ENCODE measurements at regions not wholly inside any gene's neighbourhood (a gene's known extent, or its start where the extent isn't known, plus 50 kb on each side); places are given as distances from the start of the nearest gene placed in this dataset.

DNA sequence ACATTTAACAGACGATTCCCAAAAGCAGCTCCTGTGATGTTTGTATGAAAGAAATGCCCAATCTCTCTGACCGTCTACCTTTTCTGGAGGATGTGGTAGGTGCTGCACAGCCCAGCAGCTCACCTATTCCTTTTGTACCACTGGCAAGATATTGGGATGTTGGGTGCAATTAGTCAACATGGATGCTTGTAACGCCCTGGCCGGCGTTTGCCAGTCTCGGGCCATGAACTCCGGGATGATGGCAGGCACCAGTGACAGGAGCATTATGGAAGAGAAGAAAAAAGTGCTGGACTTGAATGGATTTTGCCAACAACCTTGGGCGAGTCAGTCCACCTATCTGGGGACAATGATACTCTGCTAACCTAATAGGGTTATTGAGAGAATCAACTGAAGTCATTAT, 69.0 kb upstream of the ZNF438 start:
- H3K4me3 ChIP-seq (ENCODE audit: low read depth, poor library complexity, severe bottlenecking) = no peak overlapping the region
- no peak for DNase-seq (ENCODE audit: low spot score in 2 of 2)
- WGBS, 2 donors = 95% methylated on average over 8 of the region's 8 CpGs
- TF ChIP-seq, protein P1, sequence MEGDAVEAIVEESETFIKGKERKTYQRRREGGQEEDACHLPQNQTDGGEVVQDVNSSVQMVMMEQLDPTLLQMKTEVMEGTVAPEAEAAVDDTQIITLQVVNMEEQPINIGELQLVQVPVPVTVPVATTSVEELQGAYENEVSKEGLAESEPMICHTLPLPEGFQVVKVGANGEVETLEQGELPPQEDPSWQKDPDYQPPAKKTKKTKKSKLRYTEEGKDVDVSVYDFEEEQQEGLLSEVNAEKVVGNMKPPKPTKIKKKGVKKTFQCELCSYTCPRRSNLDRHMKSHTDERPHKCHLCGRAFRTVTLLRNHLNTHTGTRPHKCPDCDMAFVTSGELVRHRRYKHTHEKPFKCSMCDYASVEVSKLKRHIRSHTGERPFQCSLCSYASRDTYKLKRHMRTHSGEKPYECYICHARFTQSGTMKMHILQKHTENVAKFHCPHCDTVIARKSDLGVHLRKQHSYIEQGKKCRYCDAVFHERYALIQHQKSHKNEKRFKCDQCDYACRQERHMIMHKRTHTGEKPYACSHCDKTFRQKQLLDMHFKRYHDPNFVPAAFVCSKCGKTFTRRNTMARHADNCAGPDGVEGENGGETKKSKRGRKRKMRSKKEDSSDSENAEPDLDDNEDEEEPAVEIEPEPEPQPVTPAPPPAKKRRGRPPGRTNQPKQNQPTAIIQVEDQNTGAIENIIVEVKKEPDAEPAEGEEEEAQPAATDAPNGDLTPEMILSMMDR (IDR thresholded peaks at IDR 0.05) = no peak
- no peak for TF ChIP-seq POLR2A (IDR thresholded peaks at IDR 0.05)
- intact Hi-C loops (cut with DNase I; ENCODE audit: low total_unique reads) = no loop called here

DNA sequence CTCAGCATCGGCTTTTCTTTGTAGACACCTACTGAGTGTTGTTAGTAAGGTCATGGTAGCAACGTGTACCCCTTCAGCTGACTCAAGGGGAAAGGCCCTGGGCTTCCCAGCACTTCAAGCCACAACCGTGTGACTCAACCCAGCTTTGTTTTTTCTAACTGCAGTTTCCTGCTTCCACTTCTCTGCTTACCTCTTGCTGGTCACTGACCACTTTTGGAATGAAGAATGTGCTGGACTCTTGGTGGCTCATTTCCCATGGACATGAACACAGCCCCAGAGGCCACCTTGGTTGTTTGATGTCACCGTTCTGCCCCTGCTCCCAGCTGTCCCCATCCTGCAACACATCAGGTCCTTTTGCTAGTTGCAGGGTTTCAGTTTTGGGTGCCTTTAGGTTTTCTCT, 69.5 kb upstream of the ZNF438 start:
- intact Hi-C loops (cut with DNase I; ENCODE audit: low total_unique reads) = no loop called here
- no peak for TF ChIP-seq POLR2A (IDR thresholded peaks at IDR 0.05)
- TF ChIP-seq, protein P1 (IDR thresholded peaks at IDR 0.05) = no peak
- DNase-seq (ENCODE audit: low spot score in 2 of 2) = no peak
- WGBS, 2 donors = 64 to 71% methylated on average over 4 of the region's 4 CpGs
- no peak overlapping the region for H3K4me3 ChIP-seq (ENCODE audit: low read depth, poor library complexity, severe bottlenecking)

DNA sequence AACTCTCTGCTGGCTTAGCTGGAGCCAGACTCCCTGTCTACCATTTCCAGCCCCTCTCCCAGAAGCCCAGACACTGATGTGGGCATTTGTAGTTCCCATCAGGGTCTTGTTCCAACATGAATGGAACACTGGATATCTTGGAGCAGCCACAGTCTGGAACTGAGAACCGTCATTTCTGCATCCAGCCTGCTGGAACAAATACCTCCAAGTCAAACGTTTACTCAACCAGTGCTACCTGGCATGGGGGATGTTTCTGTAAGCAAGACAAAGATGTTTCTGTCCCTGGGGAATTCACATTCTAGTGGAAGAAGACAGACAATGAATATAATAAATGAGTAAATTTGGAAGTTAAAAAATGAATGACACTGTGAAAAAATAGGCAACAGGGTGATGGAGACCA, 70.8 kb upstream of the ZNF438 start:
- TF ChIP-seq, protein P1 (IDR thresholded peaks at IDR 0.05) = no peak
- no peak for TF ChIP-seq POLR2A (IDR thresholded peaks at IDR 0.05)
- intact Hi-C loops (cut with DNase I; ENCODE audit: low total_unique reads) = no loop called here

DNA sequence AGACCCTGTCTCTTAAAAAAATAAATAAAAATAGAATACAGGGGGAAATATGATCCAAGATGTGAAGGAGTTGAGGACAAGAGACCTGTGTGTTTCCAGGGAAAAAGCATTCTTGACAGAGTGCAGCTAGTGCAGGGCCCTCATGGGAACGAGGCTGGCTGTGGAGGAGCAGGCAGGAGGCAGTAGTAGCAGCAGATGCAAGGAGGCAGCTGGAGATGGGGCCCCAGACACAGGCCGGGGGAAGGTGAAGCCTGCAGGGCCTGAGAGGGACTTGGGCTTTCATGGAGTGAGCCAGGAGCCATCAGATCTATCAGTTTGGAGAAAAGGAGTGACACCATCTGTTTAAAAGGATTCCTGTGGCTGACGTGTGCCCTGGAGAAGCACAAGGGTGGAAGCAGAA, 71.4 kb upstream of the ZNF438 start:
- H3K4me3 ChIP-seq (ENCODE audit: low read depth, poor library complexity, severe bottlenecking) = no peak overlapping the region
- no peak for TF ChIP-seq POLR2A (IDR thresholded peaks at IDR 0.05)
- TF ChIP-seq, protein P1 (IDR thresholded peaks at IDR 0.05) = no peak
- WGBS, 2 donors = 77 to 83% methylated on average over 3 of the region's 3 CpGs
- intact Hi-C loops (cut with DNase I; ENCODE audit: low total_unique reads) = no loop called here
- DNase-seq (ENCODE audit: low spot score in 2 of 2) = no peak

More for the DNA sequence above, 70.8 kb upstream of the ZNF438 start:
- no peak overlapping the region for H3K4me3 ChIP-seq (ENCODE audit: low read depth, poor library complexity, severe bottlenecking)
- 38 to 53% methylated on average over 2 of the region's 2 CpGs for WGBS, 2 donors
- DNase-seq (ENCODE audit: low spot score in 2 of 2) = no peak

DNA sequence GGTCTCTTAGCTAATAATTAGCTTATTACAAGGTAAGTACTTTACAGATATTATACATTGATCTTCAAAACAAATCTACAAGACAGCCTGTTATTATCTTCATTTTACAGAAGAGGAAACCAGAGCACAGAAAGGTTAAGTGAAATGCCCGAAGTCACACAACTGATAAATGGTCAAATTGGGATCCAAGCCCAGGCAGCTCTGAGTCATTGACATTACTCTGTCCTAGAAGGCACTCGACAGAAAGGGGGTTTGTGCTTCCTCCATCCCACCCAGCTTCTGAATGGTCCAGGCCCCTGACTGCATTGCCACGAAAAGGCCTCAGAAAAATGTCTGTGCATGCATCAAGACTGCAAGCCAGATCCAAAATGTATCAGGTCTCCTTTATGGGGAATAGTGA, 81.3 kb upstream of the ZNF438 start:
- no peak for DNase-seq (ENCODE audit: low spot score in 2 of 2)
- intact Hi-C loops (cut with DNase I; ENCODE audit: low total_unique reads) = no loop called here
- 71 to 76% methylated on average over 3 of the region's 3 CpGs for WGBS, 2 donors
- TF ChIP-seq, protein P1 (IDR thresholded peaks at IDR 0.05) = no peak
- TF ChIP-seq POLR2A (IDR thresholded peaks at IDR 0.05) = no peak
- no peak overlapping the region for H3K4me3 ChIP-seq (ENCODE audit: low read depth, poor library complexity, severe bottlenecking)

DNA sequence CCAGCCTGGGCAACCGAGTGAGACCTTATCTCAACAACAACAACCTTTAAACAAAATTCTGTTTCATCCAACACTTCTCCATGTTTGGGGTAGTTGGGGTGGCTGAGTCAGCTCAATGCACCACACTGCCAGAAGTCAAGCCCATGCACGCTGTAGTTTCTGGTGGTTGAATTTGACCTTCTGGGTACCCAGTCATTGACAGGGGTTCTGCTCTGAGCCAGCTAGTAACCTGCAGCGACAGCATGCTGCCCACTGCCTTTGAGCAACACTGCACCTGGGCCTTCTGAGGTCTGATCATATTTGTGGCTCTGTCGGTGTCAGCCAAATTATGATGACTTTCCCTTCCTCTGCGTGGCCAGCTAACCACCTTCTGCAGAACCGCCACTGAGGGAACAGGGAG, 84.6 kb upstream of the ZNF438 start:
- WGBS, 2 donors = 88 to 93% methylated on average over 6 of the region's 6 CpGs
- TF ChIP-seq, protein P1 (IDR thresholded peaks at IDR 0.05) = no peak
- no peak for TF ChIP-seq POLR2A (IDR thresholded peaks at IDR 0.05)
- H3K4me3 ChIP-seq (ENCODE audit: low read depth, poor library complexity, severe bottlenecking) = no peak overlapping the region
- DNase-seq (ENCODE audit: low spot score in 2 of 2) = no peak
- intact Hi-C loops (cut with DNase I; ENCODE audit: low total_unique reads) = no loop called here

Data from lower leg skin (tissue), 4 donors.